ENCODE measurements at regions not wholly inside any gene's neighbourhood (a gene's known extent, or its start where the extent isn't known, plus 50 kb on each side); places are given as distances from the start of the nearest gene placed in this dataset.

DNA sequence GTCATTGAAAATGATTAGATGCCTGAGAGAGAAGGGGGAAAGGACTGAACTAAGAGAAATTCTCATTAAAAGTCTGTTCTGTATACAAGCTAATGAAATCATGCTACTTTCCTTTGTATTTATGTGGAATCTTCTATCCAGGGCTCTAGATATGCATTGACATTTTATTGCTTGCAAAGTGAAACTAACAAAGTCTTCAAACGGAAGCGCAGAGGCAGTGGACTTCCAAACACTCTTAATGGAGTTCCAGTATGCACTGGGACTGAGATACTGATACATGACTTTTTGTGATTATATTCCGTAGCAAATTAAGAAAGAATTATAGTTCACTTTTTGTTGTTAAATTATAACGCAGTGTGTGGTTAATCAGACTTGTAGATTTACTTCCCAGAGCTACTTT is 166.8 kb upstream of the TBX20 start:
- TF ChIP-seq, protein P1, sequence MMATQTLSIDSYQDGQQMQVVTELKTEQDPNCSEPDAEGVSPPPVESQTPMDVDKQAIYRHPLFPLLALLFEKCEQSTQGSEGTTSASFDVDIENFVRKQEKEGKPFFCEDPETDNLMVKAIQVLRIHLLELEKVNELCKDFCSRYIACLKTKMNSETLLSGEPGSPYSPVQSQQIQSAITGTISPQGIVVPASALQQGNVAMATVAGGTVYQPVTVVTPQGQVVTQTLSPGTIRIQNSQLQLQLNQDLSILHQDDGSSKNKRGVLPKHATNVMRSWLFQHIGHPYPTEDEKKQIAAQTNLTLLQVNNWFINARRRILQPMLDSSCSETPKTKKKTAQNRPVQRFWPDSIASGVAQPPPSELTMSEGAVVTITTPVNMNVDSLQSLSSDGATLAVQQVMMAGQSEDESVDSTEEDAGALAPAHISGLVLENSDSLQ (IDR thresholded peaks at IDR 0.05): no peak
- no peak for TF ChIP-seq ZNF384 (IDR thresholded peaks at IDR 0.05)
- TF ChIP-seq TARDBP (IDR thresholded peaks at IDR 0.05): no peak
- no peak for TF ChIP-seq FOXK2 (IDR thresholded peaks at IDR 0.05)
- no peak for TF ChIP-seq FOXA1 (IDR thresholded peaks at IDR 0.05)
- no peak for TF ChIP-seq SUZ12 (IDR thresholded peaks at IDR 0.05)
- TF ChIP-seq SP1 (IDR thresholded peaks at IDR 0.05): no peak
- TF ChIP-seq ARNT (IDR thresholded peaks at IDR 0.05): no peak
